ENCODE measurements at regions not wholly inside any gene's neighbourhood (a gene's known extent, or its start where the extent isn't known, plus 50 kb on each side); places are given as distances from the start of the nearest gene placed in this dataset.

- H3K4me3 ChIP-seq (ENCODE audit: low read depth, low read length): no peak overlapping the region
- TF ChIP-seq CTCF (IDR thresholded peaks at IDR 0.05; ENCODE audit: borderline replicate concordance, insufficient read depth, low read depth, low read length): no peak
These were observed 126.8 kb upstream of the UBE3A start for GRCh38 chr15:25565470-25566264.

- no peak overlapping the region for H3K4me3 ChIP-seq (ENCODE audit: low read depth, low read length)
- no peak for TF ChIP-seq CTCF (IDR thresholded peaks at IDR 0.05; ENCODE audit: borderline replicate concordance, insufficient read depth, low read depth, low read length)
These were observed 124.8 kb upstream of the UBE3A start for GRCh38 chr15:25563596-25563995.

DNA sequence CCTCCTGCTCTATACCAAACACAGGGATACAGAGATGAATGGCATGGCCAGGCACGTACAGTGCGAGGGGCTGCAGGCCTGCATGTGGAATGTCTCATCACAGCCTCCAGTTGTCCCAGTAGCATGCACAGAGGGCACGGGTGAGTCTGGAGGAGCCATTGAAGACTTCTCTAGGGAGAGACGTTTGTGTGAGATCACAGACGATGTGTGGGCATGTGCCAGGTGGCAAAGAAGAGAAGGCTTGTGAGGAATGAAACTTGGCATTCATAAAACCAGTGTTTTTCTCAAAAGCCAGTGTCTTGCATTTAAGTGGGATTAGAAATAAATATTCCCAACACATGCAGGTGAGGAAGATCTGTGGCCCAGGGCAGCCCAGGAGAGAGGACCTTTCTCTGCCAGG is 119.1 kb upstream of the UBE3A start:
- TF ChIP-seq CTCF (IDR thresholded peaks at IDR 0.05; ENCODE audit: borderline replicate concordance, insufficient read depth, low read depth, low read length): no peak
- no peak overlapping the region for H3K4me3 ChIP-seq (ENCODE audit: low read depth, low read length)

DNA sequence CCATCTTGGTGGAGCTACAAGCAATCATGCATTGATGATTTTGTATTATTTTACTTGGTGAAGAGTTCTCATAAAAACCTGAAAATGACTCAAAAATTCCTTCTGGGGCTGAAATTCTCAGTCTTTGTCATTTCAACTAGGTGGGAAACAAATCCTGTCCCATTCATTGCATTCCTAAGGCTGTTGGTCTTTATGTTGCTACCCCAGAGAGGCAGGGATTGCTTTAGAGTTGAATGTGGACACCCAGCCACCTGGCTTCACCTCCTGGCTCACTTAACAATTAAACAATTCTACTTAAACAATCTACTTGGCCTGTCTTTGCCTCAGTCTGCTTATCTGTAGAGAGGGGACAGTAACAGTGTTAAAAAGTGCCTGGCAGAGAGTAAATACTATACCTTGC is 117.3 kb upstream of the UBE3A start:
- no peak overlapping the region for H3K4me3 ChIP-seq (ENCODE audit: low read depth, low read length)
- no peak for TF ChIP-seq CTCF (IDR thresholded peaks at IDR 0.05; ENCODE audit: borderline replicate concordance, insufficient read depth, low read depth, low read length)

DNA sequence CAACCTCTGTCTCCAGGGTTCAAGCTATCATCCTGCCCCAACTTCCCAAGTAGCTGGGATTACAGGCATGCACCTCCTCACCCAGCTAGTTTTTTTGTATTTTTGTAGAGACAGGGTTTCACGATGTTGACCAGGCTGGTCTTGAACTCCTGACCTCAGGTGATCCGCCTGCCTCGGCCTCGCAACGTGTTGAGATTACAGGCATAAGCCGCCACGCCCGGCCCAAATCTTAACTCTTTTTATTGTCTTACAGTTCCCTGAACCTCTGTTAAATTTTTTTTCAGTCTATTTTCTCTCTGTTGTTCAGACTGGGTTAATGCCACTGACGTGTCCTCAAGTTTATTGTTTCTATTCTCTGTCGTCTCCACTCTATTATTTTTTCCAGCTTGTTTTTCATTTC is 115.8 kb upstream of the UBE3A start:
- TF ChIP-seq CTCF (IDR thresholded peaks at IDR 0.05; ENCODE audit: borderline replicate concordance, insufficient read depth, low read depth, low read length): no peak
- H3K4me3 ChIP-seq (ENCODE audit: low read depth, low read length): no peak overlapping the region

GRCh38 chr15:25548600-25548999 is 109.8 kb upstream of the UBE3A start:
- no peak for TF ChIP-seq CTCF (IDR thresholded peaks at IDR 0.05; ENCODE audit: borderline replicate concordance, insufficient read depth, low read depth, low read length)
- no peak overlapping the region for H3K4me3 ChIP-seq (ENCODE audit: low read depth, low read length)

DNA sequence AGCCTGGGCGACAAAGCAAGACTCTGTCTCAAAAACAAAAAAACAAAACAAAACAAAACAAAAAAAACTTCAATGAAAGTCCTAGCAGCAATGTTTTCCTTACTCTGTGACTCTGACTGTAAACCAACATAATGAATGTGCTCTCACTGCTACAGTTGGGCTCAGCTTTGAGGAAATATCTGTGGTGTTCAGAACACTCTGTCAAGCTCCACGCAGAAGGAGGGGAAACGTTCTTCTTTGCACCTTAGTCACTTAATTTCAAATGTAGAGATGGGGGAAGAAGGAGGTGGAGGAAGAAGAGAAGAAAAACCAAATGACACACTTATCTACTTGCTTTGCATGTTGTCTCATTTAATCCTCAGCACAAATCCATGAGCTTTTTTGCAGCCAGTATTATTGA is 107.1 kb upstream of the UBE3A start:
- no peak for TF ChIP-seq CTCF (IDR thresholded peaks at IDR 0.05; ENCODE audit: borderline replicate concordance, insufficient read depth, low read depth, low read length)
- H3K4me3 ChIP-seq (ENCODE audit: low read depth, low read length): no peak overlapping the region

Measured in GM12875 (cell line).